ENCODE measurements at regions not wholly inside any gene's neighbourhood (a gene's known extent, or its start where the extent isn't known, plus 50 kb on each side); places are given as distances from the start of the nearest gene placed in this dataset.

- DNase-seq: no peak
These were observed 1209.7 kb upstream of the GJE1 start for GRCh38 chr6:140923048-140923447.

GRCh38 chr6:140921366-140922226, 1211.1 kb upstream of the GJE1 start:
- peak; percentile 29 for DNase-seq

GRCh38 chr6:140917911-140918310, 1214.8 kb upstream of the GJE1 start:
- no peak for DNase-seq

GRCh38 chr6:140915551-140915950, 1217.2 kb upstream of the GJE1 start:
- DNase-seq: no peak

- no peak for DNase-seq
These were observed 1217.6 kb upstream of the GJE1 start for GRCh38 chr6:140915103-140915502.

GRCh38 chr6:140912686-140913085, 1220.0 kb upstream of the GJE1 start:
- DNase-seq: no peak

- peak; percentile 7 for DNase-seq
These were observed 1223.1 kb upstream of the GJE1 start for GRCh38 chr6:140909625-140910024.

GRCh38 chr6:140909156-140909555, 1223.6 kb upstream of the GJE1 start:
- DNase-seq: no peak

GRCh38 chr6:140908505-140908904, 1224.2 kb upstream of the GJE1 start:
- no peak for DNase-seq

- DNase-seq: no peak
These were observed 1225.5 kb upstream of the GJE1 start for GRCh38 chr6:140907235-140907634.

GRCh38 chr6:140905724-140906123, 1227.0 kb upstream of the GJE1 start:
- DNase-seq: no peak

- no peak for DNase-seq
These were observed 1227.7 kb upstream of the GJE1 start for GRCh38 chr6:140905050-140905449.

GRCh38 chr6:140897804-140898573, 1234.7 kb upstream of the GJE1 start:
- no peak for DNase-seq

- no peak for DNase-seq
These were observed 1235.4 kb upstream of the GJE1 start for GRCh38 chr6:140897349-140897748.

- no peak for DNase-seq
These were observed 1239.3 kb upstream of the GJE1 start for GRCh38 chr6:140893432-140893831.

- DNase-seq: no peak
These were observed 1252.8 kb upstream of the GJE1 start for GRCh38 chr6:140879946-140880345.

GRCh38 chr6:140874066-140874465, 1258.7 kb upstream of the GJE1 start:
- DNase-seq: no peak

GRCh38 chr6:140872885-140873284, 1259.8 kb upstream of the GJE1 start:
- no peak for DNase-seq

- DNase-seq: no peak
These were observed 1260.8 kb upstream of the GJE1 start for GRCh38 chr6:140871911-140872310.

- no peak for DNase-seq
These were observed 1265.4 kb upstream of the GJE1 start for GRCh38 chr6:140867336-140867735.

GRCh38 chr6:140858381-140858971, 1274.2 kb upstream of the GJE1 start:
- no peak for DNase-seq

- DNase-seq: peak; percentile 73
These were observed 1274.9 kb upstream of the GJE1 start for GRCh38 chr6:140857739-140858380.

- DNase-seq: no peak
These were observed 1277.2 kb upstream of the GJE1 start for GRCh38 chr6:140855520-140855919.
